ENCODE measurements at regions not wholly inside any gene's neighbourhood (a gene's known extent, or its start where the extent isn't known, plus 50 kb on each side); places are given as distances from the start of the nearest gene placed in this dataset.

DNA sequence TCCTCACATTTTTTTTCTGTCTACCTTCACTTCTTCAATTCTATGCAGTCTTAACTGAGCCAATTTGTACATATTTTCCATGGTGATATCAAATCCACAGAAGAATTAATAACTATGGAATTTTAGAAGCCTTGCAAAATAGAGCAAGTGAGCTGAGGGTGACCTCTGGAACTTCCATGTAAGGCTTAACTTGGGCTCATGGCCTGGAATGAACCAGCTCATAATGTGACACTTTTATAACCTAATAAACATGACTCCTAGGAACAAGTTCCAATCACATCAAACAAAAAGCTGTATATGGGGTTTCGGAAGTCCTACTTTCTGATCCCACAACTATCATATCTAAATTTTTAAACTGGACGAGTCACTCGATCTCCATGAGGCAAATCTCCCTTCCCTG, 232.4 kb downstream of the FOXA2 start (continued):
- TF ChIP-seq, protein P1, sequence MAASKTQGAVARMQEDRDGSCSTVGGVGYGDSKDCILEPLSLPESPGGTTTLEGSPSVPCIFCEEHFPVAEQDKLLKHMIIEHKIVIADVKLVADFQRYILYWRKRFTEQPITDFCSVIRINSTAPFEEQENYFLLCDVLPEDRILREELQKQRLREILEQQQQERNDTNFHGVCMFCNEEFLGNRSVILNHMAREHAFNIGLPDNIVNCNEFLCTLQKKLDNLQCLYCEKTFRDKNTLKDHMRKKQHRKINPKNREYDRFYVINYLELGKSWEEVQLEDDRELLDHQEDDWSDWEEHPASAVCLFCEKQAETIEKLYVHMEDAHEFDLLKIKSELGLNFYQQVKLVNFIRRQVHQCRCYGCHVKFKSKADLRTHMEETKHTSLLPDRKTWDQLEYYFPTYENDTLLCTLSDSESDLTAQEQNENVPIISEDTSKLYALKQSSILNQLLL (CRISPR knock-in tag; IDR thresholded peaks at IDR 0.05; ENCODE audit: borderline replicate concordance): no peak
- no peak for TF ChIP-seq RFX7 (CRISPR knock-in tag; IDR thresholded peaks at IDR 0.05)
- no peak for TF ChIP-seq KLF6 (CRISPR knock-in tag; IDR thresholded peaks at IDR 0.05; ENCODE audit: borderline replicate concordance)
- TF ChIP-seq ZNF253 (CRISPR knock-in tag; conservative IDR thresholded peaks at IDR 0.05): no peak

DNA sequence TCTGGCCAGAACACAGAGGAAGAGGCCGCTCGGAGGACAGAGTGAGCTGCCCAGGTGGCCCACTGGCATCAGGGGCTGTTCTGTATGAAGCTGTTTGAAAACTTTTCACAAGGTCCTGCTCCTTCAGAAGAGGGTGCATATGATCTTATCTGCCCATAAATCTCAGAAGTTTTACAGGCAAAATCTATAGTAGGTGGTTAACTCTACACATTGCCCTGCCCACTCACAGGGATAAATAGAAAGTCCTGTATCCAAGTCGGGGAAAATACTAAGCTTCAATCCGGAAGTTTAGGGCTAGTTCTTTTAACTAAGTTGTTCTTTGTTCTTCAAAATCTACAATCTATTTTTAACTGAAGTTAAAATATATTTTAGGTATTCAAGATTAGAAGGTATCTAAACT, 233.7 kb downstream of the FOXA2 start:
- no peak for FAIRE-seq
- Histone ChIP-seq H3K9me1 (ENCODE audit: control insufficient read depth, insufficient read depth, low read length) (no peaks in the 10 kb centered on the region), H3K27me3 (ENCODE audit: control insufficient read depth in 2 of 2, insufficient read depth in 2 of 2, low read length in 2 of 2) (no peaks in the 10 kb centered on the region), H3K4me1 (replicated peaks in 1 of 2; ENCODE audit: control insufficient read depth in 2 of 2, insufficient read depth in 2 of 2, low read length in 2 of 2) (peaks cover 8 to 16% of the 10 kb centered on the region in 2 experiments; a peak in 4 of 5 replicates), H3K9ac (ENCODE audit: insufficient read depth in 1 of 2, low read depth in 2 of 2, low read length in 2 of 2) (no peak overlapping the region), H3K4me2 (ENCODE audit: insufficient read depth, low read length) (no peak overlapping the region), H3K9me3 (replicated peaks; ENCODE audit: control insufficient read depth, insufficient read depth, low read depth, low read length) (no peaks in the 10 kb centered on the region), H3K36me3 (ENCODE audit: control insufficient read depth, insufficient read depth, low read length) (no peaks in the 10 kb centered on the region), H3K79me2 (ENCODE audit: control insufficient read depth, insufficient read depth, low read length) (no peaks in the 10 kb centered on the region), H2AFZ (ENCODE audit: low read depth, low read length) (no peak overlapping the region), H3K27ac (ENCODE audit: extremely low read depth, low read depth, low read length) (no peak overlapping the region), H3K4me3 (no peak overlapping the region), H4K20me1 (replicated peaks; ENCODE audit: control insufficient read depth, insufficient read depth, low read length) (no peaks in the 10 kb centered on the region)
- BruUV-seq (replicated peaks): no TSS peak
- in situ Hi-C loops (cut with MboI) (no loop called here), intact Hi-C loops (cut with micrococcal nuclease) (no loop called here)
- no peak for TF ChIP-seq ZNF133 (CRISPR knock-in tag; IDR thresholded peaks at IDR 0.05)
- no peak for TF ChIP-seq ZNF444 (CRISPR knock-in tag; IDR thresholded peaks at IDR 0.05)
- TF ChIP-seq, protein P2, sequence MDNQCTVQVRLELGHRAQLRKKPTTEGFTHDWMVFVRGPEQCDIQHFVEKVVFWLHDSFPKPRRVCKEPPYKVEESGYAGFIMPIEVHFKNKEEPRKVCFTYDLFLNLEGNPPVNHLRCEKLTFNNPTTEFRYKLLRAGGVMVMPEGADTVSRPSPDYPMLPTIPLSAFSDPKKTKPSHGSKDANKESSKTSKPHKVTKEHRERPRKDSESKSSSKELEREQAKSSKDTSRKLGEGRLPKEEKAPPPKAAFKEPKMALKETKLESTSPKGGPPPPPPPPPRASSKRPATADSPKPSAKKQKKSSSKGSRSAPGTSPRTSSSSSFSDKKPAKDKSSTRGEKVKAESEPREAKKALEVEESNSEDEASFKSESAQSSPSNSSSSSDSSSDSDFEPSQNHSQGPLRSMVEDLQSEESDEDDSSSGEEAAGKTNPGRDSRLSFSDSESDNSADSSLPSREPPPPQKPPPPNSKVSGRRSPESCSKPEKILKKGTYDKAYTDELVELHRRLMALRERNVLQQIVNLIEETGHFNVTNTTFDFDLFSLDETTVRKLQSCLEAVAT (IDR thresholded peaks at IDR 0.05): no peak
- TF ChIP-seq TEAD1 (CRISPR knock-in tag; IDR thresholded peaks at IDR 0.05): no peak
- TF ChIP-seq ZNF24 (IDR thresholded peaks at IDR 0.05): no peak
- TF ChIP-seq NCOA2 (IDR thresholded peaks at IDR 0.05; ENCODE audit: partially characterized antibody in 2 of 2): no peak
- TF ChIP-seq HSF4 (CRISPR knock-in tag; IDR thresholded peaks at IDR 0.05; ENCODE audit: borderline replicate concordance): no peak
- TF ChIP-seq ZNF23 (CRISPR knock-in tag; IDR thresholded peaks at IDR 0.05): no peak
- TF ChIP-seq TAF1 (IDR thresholded peaks at IDR 0.05; ENCODE audit: control insufficient read depth, extremely low read depth, insufficient read depth, low read length, severe bottlenecking): no peak
- ChIA-PET CTCF (ENCODE audit: low intra/inter-chr PET ratio) (no interaction called here), POLR2A (interaction anchor here (0.5 to 0.6 kb wide), 2 partner anchors 344 to 583 kb away, joined by 3 read pairs; no protein-coding TSS in a partner anchor)
- no peak for DNase-seq (ENCODE audit: extremely low read depth in 1 of 4, low spot score in 3 of 4)
- ATAC-seq: no peak
- WGBS (ENCODE audit: insufficient coverage, low coverage, missing lambda C conversion rate): 58% methylated on average over 4 of the region's 4 CpGs

All from K562 (cell line).